ENCODE measurements at regions not wholly inside any gene's neighbourhood (a gene's known extent, or its start where the extent isn't known, plus 50 kb on each side); places are given as distances from the start of the nearest gene placed in this dataset.

DNA sequence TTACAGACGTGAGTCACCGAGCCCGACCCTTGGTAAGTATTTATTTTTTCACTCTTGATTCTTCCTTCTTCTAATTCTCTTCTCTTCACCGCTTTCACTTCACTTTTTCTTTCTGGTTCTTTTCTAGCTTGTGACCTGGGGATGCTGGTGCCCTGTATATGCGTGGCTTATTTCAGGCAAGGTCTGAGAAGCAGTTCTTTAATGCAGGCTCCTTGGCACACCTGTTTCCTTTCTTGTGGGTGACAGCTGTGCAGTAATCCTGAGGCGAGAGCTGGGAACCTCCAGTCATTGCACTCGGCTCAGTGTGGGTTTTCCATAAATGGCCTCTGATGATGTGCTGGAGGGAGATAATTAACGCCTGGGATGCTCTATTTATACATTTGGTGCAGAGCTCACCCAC, 193.8 kb downstream of the TSN start:
- TF ChIP-seq, protein P1, sequence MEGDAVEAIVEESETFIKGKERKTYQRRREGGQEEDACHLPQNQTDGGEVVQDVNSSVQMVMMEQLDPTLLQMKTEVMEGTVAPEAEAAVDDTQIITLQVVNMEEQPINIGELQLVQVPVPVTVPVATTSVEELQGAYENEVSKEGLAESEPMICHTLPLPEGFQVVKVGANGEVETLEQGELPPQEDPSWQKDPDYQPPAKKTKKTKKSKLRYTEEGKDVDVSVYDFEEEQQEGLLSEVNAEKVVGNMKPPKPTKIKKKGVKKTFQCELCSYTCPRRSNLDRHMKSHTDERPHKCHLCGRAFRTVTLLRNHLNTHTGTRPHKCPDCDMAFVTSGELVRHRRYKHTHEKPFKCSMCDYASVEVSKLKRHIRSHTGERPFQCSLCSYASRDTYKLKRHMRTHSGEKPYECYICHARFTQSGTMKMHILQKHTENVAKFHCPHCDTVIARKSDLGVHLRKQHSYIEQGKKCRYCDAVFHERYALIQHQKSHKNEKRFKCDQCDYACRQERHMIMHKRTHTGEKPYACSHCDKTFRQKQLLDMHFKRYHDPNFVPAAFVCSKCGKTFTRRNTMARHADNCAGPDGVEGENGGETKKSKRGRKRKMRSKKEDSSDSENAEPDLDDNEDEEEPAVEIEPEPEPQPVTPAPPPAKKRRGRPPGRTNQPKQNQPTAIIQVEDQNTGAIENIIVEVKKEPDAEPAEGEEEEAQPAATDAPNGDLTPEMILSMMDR (IDR thresholded peaks at IDR 0.05; ENCODE audit: low read depth, low read length), result no peak
- no peak overlapping the region for H3K4me3 ChIP-seq (ENCODE audit: low read depth, low read length)
- no peak for DNase-seq (ENCODE audit: low read depth, low spot score)
- in situ Hi-C loops (cut with HindIII; ENCODE audit: low sequenced_read_pairs), result no loop called here

DNA sequence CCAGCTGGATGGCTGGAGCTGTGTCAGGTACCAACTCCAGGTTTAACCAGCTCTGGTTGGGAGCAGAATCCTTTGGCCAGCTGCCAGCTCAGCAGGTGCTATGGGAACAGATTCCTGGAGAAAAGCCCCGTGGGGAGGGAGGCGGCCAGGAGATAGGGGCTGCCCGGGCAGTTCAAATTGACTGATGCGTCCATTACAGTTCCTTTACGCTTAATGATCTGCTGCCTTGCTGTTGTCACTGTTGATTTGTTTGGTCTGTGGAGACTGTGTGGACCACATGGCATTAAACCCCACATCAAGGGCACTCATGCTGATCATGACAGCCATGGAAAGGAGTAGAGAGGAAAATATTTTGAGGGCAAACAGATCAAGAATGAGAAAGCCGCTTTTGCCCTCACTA, 200.0 kb downstream of the TSN start:
- in situ Hi-C loops (cut with HindIII; ENCODE audit: low sequenced_read_pairs), result no loop called here
- TF ChIP-seq, protein P1 (IDR thresholded peaks at IDR 0.05; ENCODE audit: low read depth, low read length), result no peak
- H3K4me3 ChIP-seq (ENCODE audit: low read depth, low read length), result no peak overlapping the region
- DNase-seq (ENCODE audit: low read depth, low spot score), result no peak

DNA sequence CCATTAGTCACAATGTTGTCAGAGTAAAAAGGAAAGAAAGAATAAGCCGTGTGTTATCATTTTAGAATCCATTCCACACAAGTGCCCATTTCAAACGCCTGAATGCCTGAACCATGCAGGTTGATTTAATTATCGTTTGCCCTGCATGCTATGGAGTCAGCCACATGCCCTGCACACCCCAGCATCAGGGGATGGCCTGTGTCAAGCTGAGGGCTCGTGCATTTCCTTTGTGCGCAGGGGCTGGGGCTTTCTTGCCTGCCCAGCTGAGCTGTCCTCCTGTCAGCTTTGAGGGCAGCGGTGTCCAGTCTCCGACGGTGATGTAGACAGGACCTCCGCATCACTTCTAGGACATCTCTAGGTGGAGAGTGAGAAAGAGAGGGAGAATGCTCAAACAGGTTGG, 200.4 kb downstream of the TSN start:
- in situ Hi-C loops (cut with HindIII; ENCODE audit: low sequenced_read_pairs), result no loop called here
- no peak for DNase-seq (ENCODE audit: low read depth, low spot score)
- TF ChIP-seq, protein P1 (IDR thresholded peaks at IDR 0.05; ENCODE audit: low read depth, low read length), result no peak
- H3K4me3 ChIP-seq (ENCODE audit: low read depth, low read length), result no peak overlapping the region

DNA sequence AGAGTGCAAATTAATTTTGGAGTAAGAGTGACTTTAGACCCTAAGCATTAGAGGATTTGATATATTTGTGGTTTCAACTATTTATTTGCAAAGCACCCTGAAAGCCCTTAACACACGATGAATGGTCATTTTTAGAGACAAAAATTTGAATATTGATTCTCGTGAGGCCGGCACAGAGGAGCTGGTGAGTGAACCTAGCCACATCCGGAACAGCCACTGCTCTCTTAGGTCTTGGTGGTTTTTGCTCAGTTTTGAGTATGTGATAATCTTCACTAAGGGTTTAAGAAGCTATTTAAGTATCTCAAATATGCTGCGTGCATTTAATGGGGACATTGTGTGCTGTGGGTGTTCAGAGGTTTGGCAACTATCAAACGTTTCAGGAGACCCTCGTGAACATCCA, 204.8 kb downstream of the TSN start:
- DNase-seq (ENCODE audit: low read depth, low spot score), result no peak
- in situ Hi-C loops (cut with HindIII; ENCODE audit: low sequenced_read_pairs), result no loop called here
- TF ChIP-seq, protein P1 (IDR thresholded peaks at IDR 0.05; ENCODE audit: low read depth, low read length), result no peak
- H3K4me3 ChIP-seq (ENCODE audit: low read depth, low read length), result no peak overlapping the region

DNA sequence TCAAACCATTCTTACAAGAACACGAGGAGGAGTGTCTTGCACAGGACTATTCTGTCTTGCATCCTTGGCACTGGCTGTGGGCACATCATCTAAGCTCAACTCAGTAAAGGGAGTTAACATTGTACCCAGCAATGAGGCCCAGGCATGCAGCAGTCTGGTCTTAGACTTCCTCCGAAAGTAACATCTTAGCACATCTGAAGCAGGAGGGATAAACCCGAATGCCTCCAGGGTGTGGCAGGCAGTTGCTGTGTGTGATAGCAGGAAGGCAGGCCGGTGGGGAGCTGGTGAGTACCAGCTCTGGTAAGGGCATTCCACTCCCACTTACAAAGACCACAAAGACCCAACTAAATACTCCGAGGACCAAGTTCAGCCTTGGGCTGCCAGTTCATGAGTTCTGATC, 206.3 kb downstream of the TSN start:
- TF ChIP-seq, protein P1 (IDR thresholded peaks at IDR 0.05; ENCODE audit: low read depth, low read length), result no peak
- in situ Hi-C loops (cut with HindIII; ENCODE audit: low sequenced_read_pairs), result no loop called here
- no peak for DNase-seq (ENCODE audit: low read depth, low spot score)
- no peak overlapping the region for H3K4me3 ChIP-seq (ENCODE audit: low read depth, low read length)

DNA sequence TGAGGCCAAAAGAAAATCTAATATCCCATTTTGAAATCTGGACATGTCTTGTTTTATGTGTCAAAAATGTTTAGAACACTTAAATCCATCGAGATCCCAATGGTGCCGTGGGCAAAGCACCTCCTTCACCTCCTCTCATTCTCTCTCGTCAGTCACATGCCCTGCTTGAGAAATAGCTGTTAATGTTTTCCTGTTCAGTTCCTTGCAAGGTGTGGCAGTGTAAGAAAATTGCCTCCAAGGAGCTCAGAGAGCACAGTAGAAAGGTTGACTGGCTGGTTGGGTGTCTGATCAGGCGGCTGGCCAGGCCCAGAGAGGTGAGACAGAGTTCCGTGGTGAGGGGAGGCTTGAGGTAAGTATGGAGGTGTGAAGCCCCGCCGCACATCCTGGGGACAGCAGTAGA, 210.2 kb downstream of the TSN start:
- TF ChIP-seq, protein P1 (IDR thresholded peaks at IDR 0.05; ENCODE audit: low read depth, low read length), result no peak
- no peak overlapping the region for H3K4me3 ChIP-seq (ENCODE audit: low read depth, low read length)
- in situ Hi-C loops (cut with HindIII; ENCODE audit: low sequenced_read_pairs), result no loop called here
- DNase-seq (ENCODE audit: low read depth, low spot score), result no peak

DNA sequence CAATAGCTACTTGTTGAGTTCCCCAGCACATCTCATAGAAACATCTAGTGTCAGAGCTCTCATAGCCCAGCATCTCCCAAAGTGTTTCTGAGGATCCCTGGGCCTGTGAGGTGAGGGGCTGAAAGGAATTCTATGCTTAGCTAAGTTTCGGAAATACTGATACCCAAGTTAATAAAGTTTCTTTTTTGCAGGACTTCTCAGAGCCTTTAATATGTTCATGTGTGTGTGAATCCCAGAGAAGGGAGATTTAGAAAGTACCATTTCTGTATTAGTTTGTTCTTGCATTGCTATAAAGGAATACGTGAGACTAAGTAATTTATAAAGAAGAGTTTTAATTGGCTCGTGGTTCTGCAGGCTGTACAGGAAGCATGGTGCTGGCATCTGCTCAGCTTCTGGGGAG, 211.2 kb downstream of the TSN start:
- TF ChIP-seq, protein P1 (IDR thresholded peaks at IDR 0.05; ENCODE audit: low read depth, low read length), result no peak
- in situ Hi-C loops (cut with HindIII; ENCODE audit: low sequenced_read_pairs), result no loop called here

More for the DNA sequence above, 211.2 kb downstream of the TSN start:
- no peak overlapping the region for H3K4me3 ChIP-seq (ENCODE audit: low read depth, low read length)
- DNase-seq (ENCODE audit: low read depth, low spot score), result no peak

All from astrocyte of the spinal cord (primary cell).